ENCODE measurements at regions not wholly inside any gene's neighbourhood (a gene's known extent, or its start where the extent isn't known, plus 50 kb on each side); places are given as distances from the start of the nearest gene placed in this dataset.
A peak's percentile ranks its signal among the peaks of the same experiment; 100 is the strongest.

GRCh38 chr5:83889971-83890745, 169.5 kb upstream of the HAPLN1 start:
- 95% methylated on average over 5 of the region's 6 CpGs for WGBS
- no peaks in the 10 kb centered on the region for H3K79me1 ChIP-seq (replicated peaks; ENCODE audit: low read length, poor library complexity, severe bottlenecking)

GRCh38 chr5:83877911-83878706, 157.5 kb upstream of the HAPLN1 start:
- H3K27ac ChIP-seq (ENCODE audit: low read length, poor library complexity, severe bottlenecking), result no peak overlapping the region
- H2BK5ac ChIP-seq (ENCODE audit: low read depth, low read length, poor library complexity, severe bottlenecking), result no peak overlapping the region
- no peak overlapping the region for H3K14ac ChIP-seq (ENCODE audit: low read length in 2 of 2)
- H2BK15ac ChIP-seq (ENCODE audit: low read depth, poor library complexity, severe bottlenecking), result no peak overlapping the region
- H3K18ac ChIP-seq (ENCODE audit: low read depth in 1 of 2, low read length in 2 of 2), result no peak overlapping the region
- no peak overlapping the region for H3K4me2 ChIP-seq (ENCODE audit: low read length, poor library complexity, severe bottlenecking)
- no peaks in the 10 kb centered on the region for H3K9me3 ChIP-seq (ENCODE audit: control insufficient read depth, low read length)
- no peak overlapping the region for H4K8ac ChIP-seq (ENCODE audit: low read length)
- no peaks in the 10 kb centered on the region for H3K27me3 ChIP-seq (ENCODE audit: control insufficient read depth in 1 of 2, insufficient read depth in 1 of 2, low read length in 2 of 2)
- no peak overlapping the region for H2AK5ac ChIP-seq (ENCODE audit: low read length, severe bottlenecking)
- H2AFZ ChIP-seq (ENCODE audit: low read depth, low read length), result no peak overlapping the region
- H3K9ac ChIP-seq (ENCODE audit: low read length), result no peak overlapping the region
- H2BK12ac ChIP-seq (ENCODE audit: low read length in 2 of 2), result no peak overlapping the region
- 98% methylated on average over 8 of the region's 8 CpGs for WGBS
- peak overlapping the region; percentile 51 for H2BK120ac ChIP-seq (ENCODE audit: low read depth, low read length)
- no peak overlapping the region for H3K23ac ChIP-seq (ENCODE audit: low read length in 2 of 2)
- no peak overlapping the region for H3K4me3 ChIP-seq (ENCODE audit: insufficient read depth in 1 of 2, low read depth in 1 of 2, low read length in 2 of 2)
- no peaks in the 10 kb centered on the region for H3K4me1 ChIP-seq (ENCODE audit: control insufficient read depth, insufficient read depth, low read depth, low read length)
- H3K36me3 ChIP-seq (ENCODE audit: control insufficient read depth in 1 of 2, insufficient read depth in 2 of 2, low read depth in 1 of 2, low read length in 2 of 2), result no peaks in the 10 kb centered on the region
- peak; percentile 48 for DNase-seq
- H3K4ac ChIP-seq (ENCODE audit: low read depth in 1 of 2, low read length in 2 of 2), result no peak overlapping the region
- no peak overlapping the region for H4K91ac ChIP-seq (ENCODE audit: low read length)
- no peaks in the 10 kb centered on the region for H3K79me1 ChIP-seq (replicated peaks; ENCODE audit: low read length, poor library complexity, severe bottlenecking)

More at GRCh38 chr5:83889971-83890745, 169.5 kb upstream of the HAPLN1 start:
- Histone ChIP-seq H3K14ac (ENCODE audit: low read length in 2 of 2) (no peak overlapping the region), H3K23ac (ENCODE audit: low read length in 2 of 2) (no peak overlapping the region), H2BK15ac (ENCODE audit: low read depth, poor library complexity, severe bottlenecking) (no peak overlapping the region), H3K18ac (ENCODE audit: low read depth in 1 of 2, low read length in 2 of 2) (no peak overlapping the region), H3K4ac (ENCODE audit: low read depth in 1 of 2, low read length in 2 of 2) (no peak overlapping the region), H3K4me2 (ENCODE audit: low read length, poor library complexity, severe bottlenecking) (no peak overlapping the region), H2BK120ac (ENCODE audit: low read depth, low read length) (no peak overlapping the region), H3K36me3 (ENCODE audit: control insufficient read depth in 1 of 2, insufficient read depth in 2 of 2, low read depth in 1 of 2, low read length in 2 of 2) (no peaks in the 10 kb centered on the region), H2BK12ac (ENCODE audit: low read length in 2 of 2) (no peak overlapping the region), H3K4me3 (ENCODE audit: insufficient read depth in 1 of 2, low read depth in 1 of 2, low read length in 2 of 2) (no peak overlapping the region), H3K4me1 (ENCODE audit: control insufficient read depth, insufficient read depth, low read depth, low read length) (no peaks in the 10 kb centered on the region), H2BK5ac (ENCODE audit: low read depth, low read length, poor library complexity, severe bottlenecking) (no peak overlapping the region), H4K91ac (ENCODE audit: low read length) (no peak overlapping the region), H4K8ac (ENCODE audit: low read length) (no peak overlapping the region), H2AFZ (ENCODE audit: low read depth, low read length) (no peak overlapping the region), H3K9me3 (ENCODE audit: control insufficient read depth, low read length) (no peaks in the 10 kb centered on the region), H3K27me3 (ENCODE audit: control insufficient read depth in 1 of 2, insufficient read depth in 1 of 2, low read length in 2 of 2) (no peaks in the 10 kb centered on the region), H2AK5ac (ENCODE audit: low read length, severe bottlenecking) (no peak overlapping the region), H3K9ac (ENCODE audit: low read length) (no peak overlapping the region), H3K27ac (ENCODE audit: low read length, poor library complexity, severe bottlenecking) (no peak overlapping the region)
- no peak for DNase-seq

DNA sequence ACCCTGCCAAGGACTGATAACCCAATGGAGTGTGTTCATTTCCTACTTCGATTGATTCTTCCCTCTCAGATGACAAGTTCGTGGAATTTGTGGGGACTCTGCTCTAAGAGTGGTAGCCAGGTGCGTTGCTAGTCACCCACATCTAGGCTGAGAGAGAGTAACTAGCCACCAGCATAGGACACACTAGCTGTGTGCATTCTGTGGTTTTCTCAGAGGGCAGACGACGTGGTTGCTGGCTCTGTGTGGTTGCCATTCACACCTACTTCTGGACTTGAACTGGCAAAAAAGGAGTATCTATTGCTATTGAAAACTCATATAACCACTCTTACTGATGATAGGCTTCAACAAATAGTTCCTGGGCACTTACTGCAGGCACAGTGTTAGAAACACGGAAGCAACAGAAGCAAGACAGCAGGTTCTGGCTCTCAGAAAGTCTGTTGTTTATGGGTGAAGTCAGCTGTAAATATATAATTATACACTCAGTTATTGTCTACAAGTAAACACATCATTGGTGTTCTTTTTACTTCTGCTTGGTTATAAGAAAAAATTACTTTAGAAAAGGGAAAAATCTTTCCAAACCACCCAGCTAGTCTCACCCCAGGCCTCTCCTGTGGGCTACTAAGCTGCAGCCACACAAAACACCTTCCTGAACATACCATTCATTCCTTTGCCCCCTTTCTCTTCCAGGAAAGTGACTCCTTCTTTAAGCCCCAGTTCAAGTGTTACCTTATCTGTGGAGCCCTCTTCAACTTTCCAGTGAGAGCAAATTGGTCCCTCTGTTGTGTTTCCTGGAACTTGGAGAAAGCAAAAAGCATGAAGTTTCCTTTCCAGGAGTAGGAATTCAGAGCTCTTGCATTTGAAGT, 151.1 kb upstream of the HAPLN1 start:
- Histone ChIP-seq H2BK120ac (ENCODE audit: low read depth, low read length) (no peak overlapping the region), H3K79me1 (replicated peaks; ENCODE audit: low read length, poor library complexity, severe bottlenecking) (no peaks in the 10 kb centered on the region), H3K18ac (ENCODE audit: low read depth in 1 of 2, low read length in 2 of 2) (no peak overlapping the region), H2BK5ac (ENCODE audit: low read depth, low read length, poor library complexity, severe bottlenecking) (no peak overlapping the region), H3K14ac (ENCODE audit: low read length in 2 of 2) (no peak overlapping the region), H3K36me3 (ENCODE audit: control insufficient read depth in 1 of 2, insufficient read depth in 2 of 2, low read depth in 1 of 2, low read length in 2 of 2) (no peaks in the 10 kb centered on the region), H3K4ac (ENCODE audit: low read depth in 1 of 2, low read length in 2 of 2) (no peak overlapping the region), H3K9me3 (ENCODE audit: control insufficient read depth, low read length) (no peaks in the 10 kb centered on the region), H2AFZ (ENCODE audit: low read depth, low read length) (no peak overlapping the region), H4K91ac (ENCODE audit: low read length) (no peak overlapping the region), H4K8ac (ENCODE audit: low read length) (no peak overlapping the region), H2BK15ac (ENCODE audit: low read depth, poor library complexity, severe bottlenecking) (no peak overlapping the region), H2BK12ac (ENCODE audit: low read length in 2 of 2) (no peak overlapping the region), H3K4me3 (ENCODE audit: insufficient read depth in 1 of 2, low read depth in 1 of 2, low read length in 2 of 2) (no peak overlapping the region), H2AK5ac (ENCODE audit: low read length, severe bottlenecking) (no peak overlapping the region), H3K4me2 (ENCODE audit: low read length, poor library complexity, severe bottlenecking) (no peak overlapping the region), H3K4me1 (ENCODE audit: control insufficient read depth, insufficient read depth, low read depth, low read length) (no peaks in the 10 kb centered on the region), H3K9ac (ENCODE audit: low read length) (no peak overlapping the region), H3K23ac (ENCODE audit: low read length in 2 of 2) (no peak overlapping the region), H3K27me3 (ENCODE audit: control insufficient read depth in 1 of 2, insufficient read depth in 1 of 2, low read length in 2 of 2) (no peaks in the 10 kb centered on the region), H3K27ac (ENCODE audit: low read length, poor library complexity, severe bottlenecking) (no peak overlapping the region)
- 89% methylated on average over 5 of the region's 6 CpGs for WGBS
- no peak for DNase-seq

DNA sequence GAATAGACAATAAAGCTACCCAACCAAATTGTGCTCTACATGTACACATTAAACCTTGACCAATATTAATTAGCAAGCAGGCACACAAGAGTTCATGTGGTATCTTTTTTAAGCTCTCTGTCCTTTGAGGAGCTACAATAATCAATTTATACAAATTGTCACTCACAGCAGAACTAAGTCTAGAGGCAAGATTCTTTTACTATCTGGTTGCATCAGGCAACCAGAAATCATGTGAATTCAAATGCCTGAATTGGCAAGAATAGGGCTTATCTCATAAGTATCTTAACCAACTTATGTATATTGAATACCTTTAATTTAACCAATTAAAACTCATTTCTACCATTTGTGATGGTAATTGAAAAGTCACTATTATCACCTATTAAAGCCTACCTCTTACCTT, 145.5 kb upstream of the HAPLN1 start:
- H3K18ac ChIP-seq (ENCODE audit: low read depth in 1 of 2, low read length in 2 of 2), result no peak overlapping the region
- H3K14ac ChIP-seq (ENCODE audit: low read length in 2 of 2), result no peak overlapping the region
- H2AK5ac ChIP-seq (ENCODE audit: low read length, severe bottlenecking), result no peak overlapping the region
- no peak overlapping the region for H3K27ac ChIP-seq (ENCODE audit: low read length, poor library complexity, severe bottlenecking)
- H3K4me1 ChIP-seq (ENCODE audit: control insufficient read depth, insufficient read depth, low read depth, low read length), result no peaks in the 10 kb centered on the region
- no peak overlapping the region for H2BK12ac ChIP-seq (ENCODE audit: low read length in 2 of 2)
- H2AFZ ChIP-seq (ENCODE audit: low read depth, low read length), result no peak overlapping the region
- no peaks in the 10 kb centered on the region for H3K79me1 ChIP-seq (replicated peaks; ENCODE audit: low read length, poor library complexity, severe bottlenecking)
- H3K4me3 ChIP-seq (ENCODE audit: insufficient read depth in 1 of 2, low read depth in 1 of 2, low read length in 2 of 2), result no peak overlapping the region
- no peak overlapping the region for H4K8ac ChIP-seq (ENCODE audit: low read length)
- no peak for DNase-seq
- no peak overlapping the region for H3K4ac ChIP-seq (ENCODE audit: low read depth in 1 of 2, low read length in 2 of 2)
- H3K36me3 ChIP-seq (ENCODE audit: control insufficient read depth in 1 of 2, insufficient read depth in 2 of 2, low read depth in 1 of 2, low read length in 2 of 2), result no peaks in the 10 kb centered on the region
- H2BK15ac ChIP-seq (ENCODE audit: low read depth, poor library complexity, severe bottlenecking), result no peak overlapping the region
- H3K9me3 ChIP-seq (ENCODE audit: control insufficient read depth, low read length), result no peaks in the 10 kb centered on the region
- H4K91ac ChIP-seq (ENCODE audit: low read length), result no peak overlapping the region
- H3K27me3 ChIP-seq (ENCODE audit: control insufficient read depth in 1 of 2, insufficient read depth in 1 of 2, low read length in 2 of 2), result no peaks in the 10 kb centered on the region
- H3K23ac ChIP-seq (ENCODE audit: low read length in 2 of 2), result no peak overlapping the region
- no peak overlapping the region for H3K4me2 ChIP-seq (ENCODE audit: low read length, poor library complexity, severe bottlenecking)
- no peak overlapping the region for H2BK5ac ChIP-seq (ENCODE audit: low read depth, low read length, poor library complexity, severe bottlenecking)
- H2BK120ac ChIP-seq (ENCODE audit: low read depth, low read length), result no peak overlapping the region
- H3K9ac ChIP-seq (ENCODE audit: low read length), result no peak overlapping the region
